Left lobe of liver (tissue), 2 donors: ENCODE measurements at regions not wholly inside any gene's neighbourhood (a gene's known extent, or its start where the extent isn't known, plus 50 kb on each side); places are given as distances from the start of the nearest gene placed in this dataset.
A peak's percentile ranks its signal among the peaks of the same experiment; 100 is the strongest.

Source experiments
- ATAC-seq: fragments of 200-7000 bp; cut with Tn5 transposase; one replicate; pipeline ENCODE4 v1.9.1; 2020; ENCODE audit warnings: mild to moderate bottlenecking, moderate library complexity
- DNase-seq: peaks from one replicate; pipeline ENCODE4 v3.0.0-alpha.2; 2020; ENCODE audit warnings: low spot score
- donor health status: DM: no; HTN: no; CAD: no; lungs with moderate emphysema.
- donor health status: DM: no; HTN: yes; CAD: no.

DNA sequence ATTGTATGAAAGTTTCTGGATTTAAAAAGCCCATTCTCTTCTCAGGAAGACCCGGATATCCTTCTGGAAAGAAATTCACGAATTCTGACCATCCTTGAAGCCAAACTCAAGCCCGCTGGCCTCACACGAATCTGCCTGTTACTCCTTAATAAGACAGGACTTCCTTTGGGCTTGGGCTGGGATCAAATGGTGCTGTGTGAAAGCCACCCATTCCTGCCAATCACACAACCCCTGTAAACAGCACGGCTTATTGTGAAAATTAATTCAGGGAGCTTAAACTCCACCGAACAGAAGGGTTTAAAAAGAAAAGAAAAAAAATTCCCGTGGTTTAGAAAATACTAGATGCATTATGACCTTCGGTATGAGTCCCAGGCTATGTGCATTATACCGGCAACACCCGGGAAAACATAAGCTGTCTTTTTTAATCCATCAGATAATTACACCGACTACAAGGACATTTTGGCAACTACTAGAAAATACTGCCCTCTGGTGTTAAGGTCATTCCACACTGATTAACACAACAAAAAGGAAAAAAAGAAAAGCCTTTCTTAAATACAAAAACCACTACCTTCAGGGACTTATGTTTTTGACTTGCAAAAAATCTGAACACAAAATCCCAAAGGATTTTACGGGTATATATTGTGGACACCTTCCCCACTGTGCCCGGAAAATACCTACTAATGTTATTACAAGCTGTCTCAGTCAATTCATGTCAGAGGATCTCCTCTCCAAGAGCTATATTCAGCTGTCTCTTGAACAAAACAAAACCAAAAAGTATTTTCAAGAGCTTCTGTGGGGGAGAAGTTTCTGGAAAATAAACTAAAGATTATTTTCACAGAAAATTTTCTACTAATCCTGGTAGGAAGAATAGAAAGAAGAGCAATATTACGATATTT lies 76.0 kb upstream of the LSM14A start:
- DNase-seq: no peak
- ATAC-seq: peak; percentile 84

DNA sequence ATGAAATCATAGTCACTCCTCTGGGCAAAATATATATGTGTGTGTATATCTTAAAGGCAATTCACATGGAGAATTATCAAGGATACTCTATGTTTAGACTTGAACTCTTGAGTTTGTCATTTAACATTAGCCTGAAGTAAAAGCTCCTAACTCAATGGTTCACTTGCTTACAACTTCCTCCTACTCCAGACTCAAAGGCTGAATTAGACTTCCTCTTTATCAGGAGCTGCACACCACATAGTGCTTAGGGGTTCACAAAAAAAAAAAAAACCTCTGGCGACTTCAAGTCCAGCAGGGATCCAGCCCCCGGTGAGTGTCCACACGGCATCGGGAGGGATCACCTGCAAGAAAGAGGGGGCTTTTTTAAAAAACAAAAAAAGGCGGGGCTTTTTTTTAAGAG lies 68.2 kb upstream of the LSM14A start:
- DNase-seq (no peak), ATAC-seq (no peak)

- no peak for ATAC-seq
- no peak for DNase-seq
Measured at GRCh38 chr19:34104557-34104956, 67.7 kb upstream of the LSM14A start.

DNA sequence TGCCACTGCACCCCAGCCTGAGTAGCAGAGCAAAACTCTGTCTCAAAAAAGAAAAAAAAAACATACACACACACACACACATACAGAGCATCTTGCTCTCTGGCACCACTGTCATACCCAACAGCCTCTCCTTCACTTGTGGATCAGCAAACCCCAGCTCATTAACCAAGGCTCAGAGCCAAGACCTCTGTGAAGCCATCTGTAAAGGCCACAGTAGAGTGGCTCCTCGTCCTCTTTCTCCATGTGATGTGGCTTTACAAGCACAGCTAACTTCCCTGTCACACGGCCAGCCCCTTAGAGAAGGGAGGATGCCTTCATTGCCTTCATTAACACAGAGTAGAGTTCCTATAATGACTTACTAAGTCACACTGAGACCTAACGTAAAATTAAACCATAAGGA lies 62.7 kb upstream of the LSM14A start:
- DNase-seq: no peak
- no peak for ATAC-seq

DNA sequence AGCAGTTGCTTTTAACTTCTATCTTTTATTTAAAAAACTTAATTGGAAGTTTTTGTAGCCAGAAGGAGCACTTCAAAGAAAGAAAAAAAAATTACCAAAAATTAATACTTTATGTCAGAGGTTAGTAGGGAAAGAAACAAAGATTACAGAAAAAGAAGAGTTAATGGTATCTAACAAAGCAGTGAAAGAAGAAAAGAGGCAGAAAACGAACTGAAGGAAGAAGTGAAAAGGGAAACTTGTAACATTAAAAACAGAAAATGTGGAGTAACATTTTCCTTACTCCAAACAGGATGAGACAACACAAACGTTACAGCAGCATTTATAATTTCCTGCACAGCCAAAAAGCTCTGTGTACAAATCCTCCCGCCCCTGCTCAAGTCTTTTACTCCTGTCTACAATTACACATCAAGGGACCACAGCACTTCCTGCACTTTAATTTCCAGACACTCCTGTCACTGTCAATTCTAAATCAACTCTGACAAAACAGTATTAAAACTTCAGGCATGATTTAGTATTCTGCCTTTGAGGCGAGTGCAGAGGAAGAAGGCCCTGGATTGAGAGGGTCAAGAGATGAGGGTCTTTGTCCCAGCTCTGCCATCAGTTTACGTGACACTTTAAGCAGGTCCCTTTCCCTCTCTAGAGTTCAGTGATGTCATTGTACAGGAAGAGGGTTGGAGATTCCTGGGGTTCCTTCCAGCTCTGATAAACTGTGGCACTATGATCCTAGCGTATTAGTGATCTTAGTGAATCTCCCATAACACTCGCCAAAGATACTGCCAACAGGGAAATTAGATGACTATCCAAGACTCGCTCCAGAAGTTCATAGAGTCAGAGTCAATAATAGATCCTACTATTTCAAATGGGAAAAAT lies 53.2 kb upstream of the LSM14A start:
- ATAC-seq: no peak
- no peak for DNase-seq

DNA sequence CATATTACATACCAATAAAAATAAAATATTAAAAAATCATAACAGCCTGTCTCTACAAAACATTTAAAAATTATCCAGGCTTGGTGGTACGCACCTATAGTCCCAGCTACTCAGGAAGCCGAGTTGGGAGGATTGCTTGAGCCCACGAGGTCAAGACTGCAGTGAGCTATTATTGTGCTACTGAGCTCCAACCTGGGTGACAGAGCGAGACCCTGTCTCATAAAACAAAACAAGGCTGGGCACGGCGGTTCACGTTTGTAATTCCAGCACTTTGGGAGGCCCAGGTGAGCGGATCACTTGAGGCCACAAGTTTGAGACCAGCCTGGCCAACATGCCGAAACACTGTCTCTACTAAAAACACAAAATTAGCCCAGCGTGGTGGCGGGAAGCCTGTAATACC lies 52.2 kb upstream of the LSM14A start:
- no peak for ATAC-seq
- no peak for DNase-seq

DNA sequence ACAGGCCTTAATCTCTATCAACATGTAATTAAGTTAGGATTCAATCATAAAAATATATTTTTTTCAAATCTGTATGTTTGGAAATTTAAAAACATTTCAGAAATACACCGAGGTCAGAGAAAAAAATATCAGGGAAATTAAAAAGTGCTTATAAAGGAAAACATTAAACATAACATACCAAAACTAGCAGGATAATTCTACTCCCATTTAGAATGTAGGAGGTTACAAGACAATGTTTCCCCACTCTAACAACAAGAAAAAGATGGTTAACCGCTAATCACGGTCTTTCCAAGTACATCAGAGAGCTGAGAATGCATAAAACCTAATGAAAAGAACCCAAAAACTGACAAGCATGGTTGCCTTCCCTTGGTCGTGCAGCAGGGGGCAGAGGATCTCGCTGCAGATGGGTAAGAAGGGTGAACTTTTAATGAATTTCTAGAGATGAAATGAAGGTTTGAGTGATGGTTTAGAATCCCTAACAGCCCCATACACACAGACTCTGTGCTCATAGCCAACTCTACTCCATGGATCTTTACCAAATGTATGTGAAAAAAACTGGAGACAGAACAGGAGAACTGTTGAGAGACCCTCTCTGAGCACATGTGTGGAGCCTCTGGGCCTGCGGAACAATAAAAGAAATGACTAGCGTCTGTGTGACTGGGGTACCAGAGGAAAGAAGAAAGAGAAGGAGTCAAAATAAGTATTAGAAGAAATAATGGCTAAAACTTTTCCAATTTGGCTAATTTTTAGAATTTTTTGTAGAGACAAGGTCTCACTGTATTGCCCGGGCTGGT lies 51.3 kb upstream of the LSM14A start:
- ATAC-seq (peak; percentile 80), DNase-seq (no peak)
